ENCODE measurements at regions not wholly inside any gene's neighbourhood (a gene's known extent, or its start where the extent isn't known, plus 50 kb on each side); places are given as distances from the start of the nearest gene placed in this dataset.

DNA sequence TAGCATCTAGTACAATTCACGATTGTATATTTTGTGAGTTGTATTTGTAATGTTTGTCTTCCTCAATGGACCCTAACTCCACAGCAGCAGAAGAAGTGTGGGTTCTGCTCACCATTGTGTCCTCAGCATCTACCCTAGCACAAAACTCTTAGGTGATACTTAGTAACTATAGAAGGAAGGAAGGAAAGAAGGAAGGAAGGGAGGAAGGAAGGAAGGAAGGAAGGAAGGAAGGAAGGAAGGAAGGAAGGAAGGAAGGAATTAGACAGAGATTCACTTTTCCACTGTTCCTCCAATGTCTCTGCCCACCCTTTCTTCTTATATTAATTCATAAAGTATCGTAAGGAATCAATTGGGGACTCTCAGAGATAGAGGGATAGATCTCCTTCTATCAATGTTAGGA, 288.2 kb downstream of the NFIB start:
- TF ChIP-seq, protein P1, sequence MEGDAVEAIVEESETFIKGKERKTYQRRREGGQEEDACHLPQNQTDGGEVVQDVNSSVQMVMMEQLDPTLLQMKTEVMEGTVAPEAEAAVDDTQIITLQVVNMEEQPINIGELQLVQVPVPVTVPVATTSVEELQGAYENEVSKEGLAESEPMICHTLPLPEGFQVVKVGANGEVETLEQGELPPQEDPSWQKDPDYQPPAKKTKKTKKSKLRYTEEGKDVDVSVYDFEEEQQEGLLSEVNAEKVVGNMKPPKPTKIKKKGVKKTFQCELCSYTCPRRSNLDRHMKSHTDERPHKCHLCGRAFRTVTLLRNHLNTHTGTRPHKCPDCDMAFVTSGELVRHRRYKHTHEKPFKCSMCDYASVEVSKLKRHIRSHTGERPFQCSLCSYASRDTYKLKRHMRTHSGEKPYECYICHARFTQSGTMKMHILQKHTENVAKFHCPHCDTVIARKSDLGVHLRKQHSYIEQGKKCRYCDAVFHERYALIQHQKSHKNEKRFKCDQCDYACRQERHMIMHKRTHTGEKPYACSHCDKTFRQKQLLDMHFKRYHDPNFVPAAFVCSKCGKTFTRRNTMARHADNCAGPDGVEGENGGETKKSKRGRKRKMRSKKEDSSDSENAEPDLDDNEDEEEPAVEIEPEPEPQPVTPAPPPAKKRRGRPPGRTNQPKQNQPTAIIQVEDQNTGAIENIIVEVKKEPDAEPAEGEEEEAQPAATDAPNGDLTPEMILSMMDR (IDR thresholded peaks at IDR 0.05), result no peak
- TF ChIP-seq POLR2A (IDR thresholded peaks at IDR 0.05), result no peak
